IMR-90 (cell line): ENCODE measurements at regions not wholly inside any gene's neighbourhood (a gene's known extent, or its start where the extent isn't known, plus 50 kb on each side); places are given as distances from the start of the nearest gene placed in this dataset.

Experiments used
- ATAC-seq: fragments of 200-7000 bp; cut with Tn5 transposase; 2 replicates; pipeline ENCODE4 v1.9.1; 2020; ENCODE audit warnings: low read depth, mild to moderate bottlenecking, moderate library complexity
- BruUV-seq: library from RNA; stranded (reverse); fragments of 400-500 nt; replicated peaks from 2 replicates; lab custom pipeline; 2021; lab: Mats Ljungman, UMichigan
- CTCF ChIA-PET: fragments of 300-600 bp; formaldehyde crosslinking; extraction: SDS; loops from one replicate; lab custom pipeline; 2021; ENCODE audit warnings: antibody characterized with exemption; lab: Yijun Ruan, JAX
- POLR2A ChIA-PET: fragments of 300-600 bp; sonication (Branson Sonifier 250); formaldehyde crosslinking; loops from one replicate; lab custom pipeline; 2022; ENCODE audit warnings: antibody characterized with exemption; ENCODE audit not compliant: unreplicated experiment; lab: Charles Lee
- DNase-seq: peaks from one replicate; pipeline ENCODE4 v3.0.0; 2013
- H2AFZ ChIP-seq: replicated peaks from 2 replicates; pipeline ENCODE3; 2013; ENCODE audit warnings: low read length, mild to moderate bottlenecking; ENCODE audit not compliant: poor library complexity
- H2AK5ac ChIP-seq: 2 replicates; pipeline ENCODE4 v1.6.1; 2013; ENCODE audit warnings: low read depth, low read length, inconsistent platforms
- H2AK9ac ChIP-seq: replicated peaks from 2 replicates; pipeline ENCODE3; 2013; ENCODE audit warnings: mild to moderate bottlenecking, low read depth, low read length, moderate library complexity; ENCODE audit not compliant: poor library complexity
- H2BK120ac ChIP-seq: 2 replicates; pipeline ENCODE4 v1.6.1; 2013; ENCODE audit warnings: low read depth, low read length, inconsistent platforms
- H2BK15ac ChIP-seq: 3 replicates; pipeline ENCODE4 v1.6.1; 2013; ENCODE audit warnings: low read depth, low read length, inconsistent platforms
- H2BK20ac ChIP-seq: 2 replicates; pipeline ENCODE4 v1.6.1; 2013; ENCODE audit warnings: low read depth, mild to moderate bottlenecking, inconsistent platforms, low read length, moderate library complexity
- H2BK5ac ChIP-seq: 2 replicates; pipeline ENCODE4 v1.6.1; 2013; ENCODE audit warnings: mild to moderate bottlenecking, low read depth, low read length, inconsistent platforms; ENCODE audit not compliant: poor library complexity, severe bottlenecking
- H3K14ac ChIP-seq: replicated peaks from 2 replicates; pipeline ENCODE4 v1.6.1; 2013; ENCODE audit warnings: low read depth, low read length, inconsistent platforms
- H3K18ac ChIP-seq: 2 replicates; pipeline ENCODE4 v1.6.1; 2013; ENCODE audit warnings: low read depth, low read length, control low read depth
- H3K23ac ChIP-seq: 2 replicates; pipeline ENCODE4 v1.6.1; 2013; ENCODE audit warnings: low read depth, low read length, inconsistent platforms
- H3K27ac ChIP-seq: 2 replicates; pipeline ENCODE4 v1.5.1; 2013; ENCODE audit warnings: mild to moderate bottlenecking, control low read depth, low read length; ENCODE audit not compliant: insufficient read depth
- H3K27me3 ChIP-seq: 2 replicates; pipeline ENCODE4 v1.6.1; 2013; ENCODE audit warnings: low read length; ENCODE audit not compliant: control insufficient read depth, insufficient read depth
- H3K36me3 ChIP-seq: 2 replicates; pipeline ENCODE4 v1.6.1; 2013; ENCODE audit warnings: low read length, mixed read lengths; ENCODE audit not compliant: control insufficient read depth, insufficient read depth
- H3K4ac ChIP-seq: 2 replicates; pipeline ENCODE4 v1.6.1; 2013; ENCODE audit warnings: low read depth, low read length, inconsistent platforms
- H3K4me1 ChIP-seq: 2 replicates; pipeline ENCODE4 v1.6.1; 2013; ENCODE audit warnings: low read length, mixed read lengths; ENCODE audit not compliant: control insufficient read depth, insufficient read depth
- H3K4me2 ChIP-seq: 2 replicates; pipeline ENCODE4 v1.6.1; 2013; ENCODE audit warnings: low read depth, mild to moderate bottlenecking, control low read depth, low read length, moderate library complexity
- H3K4me3 ChIP-seq: 2 replicates; pipeline ENCODE4 v1.5.1; 2013; ENCODE audit warnings: low read depth, mild to moderate bottlenecking, control low read depth, low read length, moderate library complexity; ENCODE audit not compliant: insufficient read depth
- H3K56ac ChIP-seq: 2 replicates; pipeline ENCODE4 v1.6.1; 2013; ENCODE audit warnings: low read length, inconsistent platforms; ENCODE audit not compliant: insufficient read depth; ENCODE audit errors: extremely low read depth
- H3K79me1 ChIP-seq, 2 experiments: 2 replicates each; pipeline ENCODE4 v1.6.1; 2013; ENCODE audit warnings: low read length in 2 of 2, inconsistent platforms in 1 of 2, low read depth in 1 of 2
- H3K9ac ChIP-seq: 2 replicates; pipeline ENCODE4 v1.6.1; 2013; ENCODE audit warnings: low read depth, low read length, control low read depth
- H3K9me1 ChIP-seq: 2 replicates; pipeline ENCODE4 v1.6.1; 2013; ENCODE audit warnings: low read length, inconsistent platforms; ENCODE audit not compliant: insufficient read depth
- H3K9me3 ChIP-seq: 2 replicates; pipeline ENCODE4 v1.6.1; 2013; ENCODE audit warnings: low read length; ENCODE audit not compliant: control insufficient read depth, insufficient read depth
- H4K20me1 ChIP-seq: 2 replicates; pipeline ENCODE4 v1.6.1; 2013; ENCODE audit warnings: low read length, inconsistent platforms; ENCODE audit not compliant: insufficient read depth
- H4K5ac ChIP-seq: 2 replicates; pipeline ENCODE4 v1.6.1; 2013; ENCODE audit warnings: mild to moderate bottlenecking, low read depth, low read length, control low read depth
- H4K8ac ChIP-seq, 2 experiments: 2 replicates each; pipeline ENCODE4 v1.6.1; 2013; ENCODE audit warnings: low read depth in 2 of 2, low read length in 2 of 2, control low read depth in 1 of 2, inconsistent platforms in 1 of 2
- H4K91ac ChIP-seq: 2 replicates; pipeline ENCODE4 v1.6.1; 2013; ENCODE audit warnings: low read depth, low read length, inconsistent platforms; ENCODE audit not compliant: insufficient read depth
- BHLHE40 ChIP-seq: fragments of 150-350 bp; IDR thresholded peaks from 2 replicates; pipeline ENCODE4 v1.6.1; 2016; ENCODE audit warnings: mild to moderate bottlenecking, low read depth, low read length
- CEBPB ChIP-seq: IDR thresholded peaks from 2 replicates; pipeline ENCODE4 v1.6.1; 2012; ENCODE audit warnings: low read depth, low read length, improper control_type of control experiment
- CHD1 ChIP-seq: IDR thresholded peaks from 2 replicates; pipeline ENCODE4 v1.6.1; 2012; ENCODE audit warnings: low read depth, low read length, improper control_type of control experiment
- FOS ChIP-seq: fragments of 150-350 bp; IDR thresholded peaks from 2 replicates; pipeline ENCODE4 v1.6.1; 2016; ENCODE audit warnings: low read depth, low read length
- MAFK ChIP-seq: IDR thresholded peaks from 2 replicates; pipeline ENCODE4 v1.6.1; 2012; ENCODE audit warnings: low read depth, low read length, improper control_type of control experiment
- MAZ ChIP-seq: IDR thresholded peaks from 2 replicates; pipeline ENCODE4 v1.6.1; 2012; ENCODE audit warnings: low read depth, mild to moderate bottlenecking, low read length, improper control_type of control experiment, moderate library complexity, borderline replicate concordance
- MXI1 ChIP-seq: IDR thresholded peaks from 2 replicates; pipeline ENCODE4 v1.6.1; 2012; ENCODE audit warnings: low read depth, mild to moderate bottlenecking, low read length, moderate library complexity, borderline replicate concordance
- NFE2L2 ChIP-seq: fragments of 150-350 bp; IDR thresholded peaks from 2 replicates; pipeline ENCODE4 v1.6.1; 2016; ENCODE audit warnings: low read depth, mild to moderate bottlenecking, low read length
- POLR2A ChIP-seq: IDR thresholded peaks from 2 replicates; pipeline ENCODE4 v1.6.1; 2012; ENCODE audit warnings: mild to moderate bottlenecking, low read depth, low read length
- RAD21 ChIP-seq: IDR thresholded peaks from 2 replicates; pipeline ENCODE4 v1.6.1; 2012; ENCODE audit warnings: low read length, improper control_type of control experiment
- RCOR1 ChIP-seq: IDR thresholded peaks from 2 replicates; pipeline ENCODE4 v1.6.1; 2012; ENCODE audit warnings: mild to moderate bottlenecking, low read length, improper control_type of control experiment; ENCODE audit not compliant: insufficient replicate concordance
- RFX5 ChIP-seq: IDR thresholded peaks from 2 replicates; pipeline ENCODE4 v1.8.0; 2012; ENCODE audit warnings: low read depth, mild to moderate bottlenecking, low read length, moderate library complexity
- SMC3 ChIP-seq: fragments of 150-350 bp; IDR thresholded peaks from 2 replicates; pipeline ENCODE4 v1.6.1; 2016; ENCODE audit warnings: low read depth, mild to moderate bottlenecking, antibody characterized with exemption, low read length, moderate library complexity
- USF2 ChIP-seq: fragments of 150-350 bp; IDR thresholded peaks from 2 replicates; pipeline ENCODE4 v1.6.1; 2017; ENCODE audit warnings: mild to moderate bottlenecking, antibody characterized with exemption, low read length, low read depth
- WGBS, 2 experiments: methylation state at CpG; one replicate each; pipeline versions ENCODE4 v1.1.5 to v1.1.7; 2013; ENCODE audit warnings: missing lambda C conversion rate in 2 of 2; ENCODE audit not compliant: insufficient read length in 1 of 2; ENCODE audit errors: extremely low coverage in 2 of 2; 5-methylcytosine and 5-hydroxymethylcytosine counted together
- dilution Hi-C: fragments of 300-500 bp; cut with HindIII; formaldehyde crosslinking; loops from one replicate; pipeline ENCODE4 v1.14.3; 2018; ENCODE audit warnings: low sequenced_read_pairs; ENCODE audit not compliant: unreplicated experiment
- in situ Hi-C: fragments of 300-500 bp; cut with MboI; formaldehyde crosslinking; loops from 3 replicates; pipeline ENCODE4 v1.14.3; 2019; ENCODE audit warnings: low sequenced_read_pairs, inconsistent platforms, mixed read lengths
- intact Hi-C: fragments of 100-400 bp; cut with micrococcal nuclease; formaldehyde crosslinking; loops from 2 replicates; pipeline ENCODE4 v1.10.0; 2022
- TF ChIP-seq, protein P1 (sequence below): conservative IDR thresholded peaks from 2 replicates; pipeline ENCODE4 v1.5.1; 2012; ENCODE audit warnings: mild to moderate bottlenecking, low read depth, low read length, improper control_type of control experiment
- TF ChIP-seq, protein P2 (sequence below): fragments of 150-350 bp; IDR thresholded peaks from 2 replicates; pipeline ENCODE4 v1.6.1; 2016; ENCODE audit warnings: low read depth, mild to moderate bottlenecking, low read length, moderate library complexity, borderline replicate concordance

- ChIA-PET POLR2A (no interaction called here), CTCF (no interaction called here)
- WGBS, 2 experiments, result 63% methylated on average over 2 of the region's 6 CpGs; no CpG with 5 or more reads in 1 of the 2 experiments
Observed at GRCh38 chr12:89087149-89087825, 265.0 kb downstream of the DUSP6 start.

More at GRCh38 chr12:89087149-89087825, 265.0 kb downstream of the DUSP6 start:
- Histone ChIP-seq H3K4me1 (peaks cover under 1% of the 10 kb centered on the region), H2AK5ac (no peak overlapping the region), H2BK20ac (no peak overlapping the region), H3K79me1 (no peaks in the 10 kb centered on the region), H3K9ac (no peak overlapping the region), H4K5ac (no peak overlapping the region), H2BK5ac (no peak overlapping the region), H4K91ac (no peak overlapping the region), H3K27me3 (no peaks in the 10 kb centered on the region), H3K27ac (no peak overlapping the region), H2AK9ac (no peak overlapping the region), H3K9me3 (peaks cover 9% of the 10 kb centered on the region), H3K36me3 (no peaks in the 10 kb centered on the region), H3K4ac (no peak overlapping the region), H3K4me3 (no peak overlapping the region), H3K14ac (no peak overlapping the region), H3K9me1 (no peaks in the 10 kb centered on the region), H4K8ac (no peak overlapping the region), H4K20me1 (no peaks in the 10 kb centered on the region), H2AFZ (no peak overlapping the region), H3K23ac (0 out of 2 replicates have a peak overlapping the region, but pooled peaks have one; percentile 45), H3K56ac (no peak overlapping the region), H2BK120ac (no peak overlapping the region), H3K18ac (no peak overlapping the region), H2BK15ac (no peak overlapping the region; the same call in 2 of the 3 replicates), H3K4me2 (no peak overlapping the region)
- DNase-seq (no peak), ATAC-seq (no peak)
- TF ChIP-seq, protein P1, sequence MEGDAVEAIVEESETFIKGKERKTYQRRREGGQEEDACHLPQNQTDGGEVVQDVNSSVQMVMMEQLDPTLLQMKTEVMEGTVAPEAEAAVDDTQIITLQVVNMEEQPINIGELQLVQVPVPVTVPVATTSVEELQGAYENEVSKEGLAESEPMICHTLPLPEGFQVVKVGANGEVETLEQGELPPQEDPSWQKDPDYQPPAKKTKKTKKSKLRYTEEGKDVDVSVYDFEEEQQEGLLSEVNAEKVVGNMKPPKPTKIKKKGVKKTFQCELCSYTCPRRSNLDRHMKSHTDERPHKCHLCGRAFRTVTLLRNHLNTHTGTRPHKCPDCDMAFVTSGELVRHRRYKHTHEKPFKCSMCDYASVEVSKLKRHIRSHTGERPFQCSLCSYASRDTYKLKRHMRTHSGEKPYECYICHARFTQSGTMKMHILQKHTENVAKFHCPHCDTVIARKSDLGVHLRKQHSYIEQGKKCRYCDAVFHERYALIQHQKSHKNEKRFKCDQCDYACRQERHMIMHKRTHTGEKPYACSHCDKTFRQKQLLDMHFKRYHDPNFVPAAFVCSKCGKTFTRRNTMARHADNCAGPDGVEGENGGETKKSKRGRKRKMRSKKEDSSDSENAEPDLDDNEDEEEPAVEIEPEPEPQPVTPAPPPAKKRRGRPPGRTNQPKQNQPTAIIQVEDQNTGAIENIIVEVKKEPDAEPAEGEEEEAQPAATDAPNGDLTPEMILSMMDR, result no peak
- TF ChIP-seq CEBPB (no peak), MAZ (no peak), CHD1 (no peak), MXI1 (no peak), NFE2L2 (no peak), RFX5 (no peak), RAD21 (no peak), RCOR1 (no peak), FOS (no peak), USF2 (no peak), BHLHE40 (no peak), POLR2A (no peak), MAFK (no peak), SMC3 (no peak)
- TF ChIP-seq, protein P2, sequence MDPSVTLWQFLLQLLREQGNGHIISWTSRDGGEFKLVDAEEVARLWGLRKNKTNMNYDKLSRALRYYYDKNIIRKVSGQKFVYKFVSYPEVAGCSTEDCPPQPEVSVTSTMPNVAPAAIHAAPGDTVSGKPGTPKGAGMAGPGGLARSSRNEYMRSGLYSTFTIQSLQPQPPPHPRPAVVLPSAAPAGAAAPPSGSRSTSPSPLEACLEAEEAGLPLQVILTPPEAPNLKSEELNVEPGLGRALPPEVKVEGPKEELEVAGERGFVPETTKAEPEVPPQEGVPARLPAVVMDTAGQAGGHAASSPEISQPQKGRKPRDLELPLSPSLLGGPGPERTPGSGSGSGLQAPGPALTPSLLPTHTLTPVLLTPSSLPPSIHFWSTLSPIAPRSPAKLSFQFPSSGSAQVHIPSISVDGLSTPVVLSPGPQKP, result no peak
- in situ Hi-C loops, result no loop called here
- dilution Hi-C loops, result no loop called here
- intact Hi-C loops, result no loop called here
- BruUV-seq, result no TSS peak
